Hepatocyte (in vitro differentiated cells): ENCODE measurements at regions not wholly inside any gene's neighbourhood (a gene's known extent, or its start where the extent isn't known, plus 50 kb on each side); places are given as distances from the start of the nearest gene placed in this dataset.

Source experiments
- DNase-seq: peaks from one replicate; pipeline ENCODE4 v3.0.0-alpha.2; 2016; ENCODE audit warnings: low spot score
- H2AFZ ChIP-seq: fragments of 200-600 bp; sonication (generic); 2 replicates; pipeline ENCODE4 v1.6.0; 2016; ENCODE audit warnings: antibody characterized with exemption, mild to moderate bottlenecking
- H3K27ac ChIP-seq: fragments of 200-600 bp; sonication (generic); 2 replicates; pipeline ENCODE4 v1.5.1; 2016; ENCODE audit warnings: mild to moderate bottlenecking
- H3K27me3 ChIP-seq: fragments of 200-600 bp; sonication (generic); 2 replicates; pipeline ENCODE4 v1.6.1; 2016
- H3K36me3 ChIP-seq: fragments of 200-600 bp; sonication (generic); replicated peaks from 2 replicates; pipeline ENCODE4 v1.5.1; 2016; ENCODE audit warnings: low read depth; ENCODE audit not compliant: insufficient read depth
- H3K4me1 ChIP-seq: fragments of 200-600 bp; sonication (generic); 2 replicates; pipeline ENCODE4 v1.5.1; 2016; ENCODE audit warnings: mild to moderate bottlenecking, moderate library complexity; ENCODE audit not compliant: insufficient read depth
- H3K4me2 ChIP-seq: fragments of 200-600 bp; sonication (generic); 2 replicates; pipeline ENCODE4 v1.6.0; 2016
- H3K4me3 ChIP-seq: fragments of 200-600 bp; sonication (generic); 2 replicates; pipeline ENCODE4 v1.5.1; 2016; ENCODE audit warnings: mild to moderate bottlenecking
- H3K79me2 ChIP-seq: fragments of 200-600 bp; sonication (generic); 2 replicates; pipeline ENCODE4 v1.6.0; 2017; ENCODE audit warnings: mild to moderate bottlenecking
- H3K9me2 ChIP-seq: fragments of 200-600 bp; sonication (generic); replicated peaks from 2 replicates; pipeline ENCODE4 v1.6.0; 2017; ENCODE audit warnings: mild to moderate bottlenecking; ENCODE audit not compliant: insufficient read depth
- H3K9me3 ChIP-seq: fragments of 200-600 bp; sonication (generic); 2 replicates; pipeline ENCODE4 v1.5.1; 2016; ENCODE audit warnings: low read depth, mild to moderate bottlenecking
- H4K20me1 ChIP-seq: fragments of 200-600 bp; sonication (generic); 2 replicates; pipeline ENCODE4 v1.6.0; 2016; ENCODE audit warnings: mild to moderate bottlenecking; ENCODE audit not compliant: insufficient read depth, poor library complexity, severe bottlenecking
- CTCF ChIP-seq: fragments of 200-600 bp; sonication (generic); IDR thresholded peaks from 2 replicates; pipeline ENCODE4 v1.5.1; 2016; ENCODE audit warnings: antibody characterized with exemption, mild to moderate bottlenecking; ENCODE audit not compliant: poor library complexity
- EZH2 ChIP-seq: fragments of 200-600 bp; sonication (generic); IDR thresholded peaks from 2 replicates; pipeline ENCODE4 v1.6.1; 2016; ENCODE audit warnings: antibody characterized with exemption, mild to moderate bottlenecking, borderline replicate concordance
- EZH2phosphoT487 ChIP-seq: fragments of 200-600 bp; sonication (generic); IDR thresholded peaks from one replicate; pipeline ENCODE4 v1.6.1; 2018; ENCODE audit warnings: antibody characterized with exemption, mild to moderate bottlenecking, low read depth, moderate library complexity; ENCODE audit not compliant: unreplicated experiment, severe bottlenecking
- WGBS: methylation state at CpG from one replicate; pipeline ENCODE4 v1.1.6; 2016; ENCODE audit warnings: low lambda C conversion rate; ENCODE audit errors: missing lambda C conversion rate; 5-methylcytosine and 5-hydroxymethylcytosine counted together

GRCh38 chr6:17182961-17183360 lies 81.1 kb downstream of the STMND1 start:
- H4K20me1 ChIP-seq = no peaks in the 10 kb centered on the region
- H3K79me2 ChIP-seq = no peaks in the 10 kb centered on the region
- H3K9me3 ChIP-seq = no peaks in the 10 kb centered on the region
- no peaks in the 10 kb centered on the region for H3K36me3 ChIP-seq
- no peak overlapping the region for H2AFZ ChIP-seq
- H3K4me3 ChIP-seq = no peak overlapping the region
- TF ChIP-seq EZH2phosphoT487 (no peak), CTCF (no peak), EZH2 (no peak)
- H3K27me3 ChIP-seq = no peaks in the 10 kb centered on the region
- H3K4me2 ChIP-seq = no peak overlapping the region
- no peaks in the 10 kb centered on the region for H3K9me2 ChIP-seq
- WGBS = 74% methylated on average over 2 of the region's 2 CpGs
- no peaks in the 10 kb centered on the region for H3K4me1 ChIP-seq
- DNase-seq = no peak
- H3K27ac ChIP-seq = no peak overlapping the region

- no peak for DNase-seq
- H3K4me1 ChIP-seq = no peaks in the 10 kb centered on the region
- no peaks in the 10 kb centered on the region for H3K9me3 ChIP-seq
- H3K27me3 ChIP-seq = no peaks in the 10 kb centered on the region
- no peak overlapping the region for H3K4me2 ChIP-seq
- no peak overlapping the region for H2AFZ ChIP-seq
- no peaks in the 10 kb centered on the region for H4K20me1 ChIP-seq
- no peaks in the 10 kb centered on the region for H3K79me2 ChIP-seq
- no peaks in the 10 kb centered on the region for H3K9me2 ChIP-seq
- TF ChIP-seq CTCF (no peak), EZH2phosphoT487 (no peak), EZH2 (no peak)
- WGBS = 83% methylated on average over 1 of the region's 1 CpG
- H3K27ac ChIP-seq = no peak overlapping the region
- no peaks in the 10 kb centered on the region for H3K36me3 ChIP-seq
- no peak overlapping the region for H3K4me3 ChIP-seq
Observed at GRCh38 chr6:17186925-17187324, 85.1 kb downstream of the STMND1 start.

- no peak overlapping the region for H3K4me2 ChIP-seq
- H3K36me3 ChIP-seq = no peaks in the 10 kb centered on the region
- DNase-seq = no peak
- H3K27ac ChIP-seq = no peak overlapping the region
- no peaks in the 10 kb centered on the region for H3K4me1 ChIP-seq
- H3K27me3 ChIP-seq = no peaks in the 10 kb centered on the region
- H3K9me2 ChIP-seq = no peaks in the 10 kb centered on the region
- no peaks in the 10 kb centered on the region for H3K9me3 ChIP-seq
- H3K4me3 ChIP-seq = no peak overlapping the region
- H2AFZ ChIP-seq = no peak overlapping the region
- 77% methylated on average over 3 of the region's 3 CpGs for WGBS
- no peaks in the 10 kb centered on the region for H3K79me2 ChIP-seq
- no peak for TF ChIP-seq CTCF
- no peak for TF ChIP-seq EZH2
- no peak for TF ChIP-seq EZH2phosphoT487
- H4K20me1 ChIP-seq = no peaks in the 10 kb centered on the region
Observed at GRCh38 chr6:17193106-17193775, 87.9 kb upstream of the RBM24 start.
